ENCODE measurements at regions not wholly inside any gene's neighbourhood (a gene's known extent, or its start where the extent isn't known, plus 50 kb on each side); places are given as distances from the start of the nearest gene placed in this dataset.
"Not testable (repeated sequence)": the region's sequence is repeated elsewhere in the genome, so short reads cannot be mapped to it uniquely, and the experiment has no call there.

GRCh38 chr16:86243571-86244154, 266.7 kb upstream of the FOXF1 start:
- DNase-seq, result no peak

GRCh38 chr16:86244158-86244557, 266.2 kb upstream of the FOXF1 start:
- DNase-seq, result no peak

GRCh38 chr16:86244936-86245335, 265.4 kb upstream of the FOXF1 start:
- no peak for DNase-seq

GRCh38 chr16:86245351-86245750, 265.0 kb upstream of the FOXF1 start:
- DNase-seq, result no peak

- no peak for DNase-seq
These were observed 264.4 kb upstream of the FOXF1 start for GRCh38 chr16:86245895-86246294.

GRCh38 chr16:86248310-86248905, 261.9 kb upstream of the FOXF1 start:
- DNase-seq, result no peak

- DNase-seq, result no peak
These were observed 260.7 kb upstream of the FOXF1 start for GRCh38 chr16:86249631-86250030.

GRCh38 chr16:86251682-86252081, 258.6 kb upstream of the FOXF1 start:
- no peak for DNase-seq

- no peak for DNase-seq
These were observed 257.7 kb upstream of the FOXF1 start for GRCh38 chr16:86252596-86252995.

- no peak for DNase-seq
These were observed 254.4 kb upstream of the FOXF1 start for GRCh38 chr16:86255966-86256365.

- no peak for DNase-seq
These were observed 253.3 kb upstream of the FOXF1 start for GRCh38 chr16:86256995-86257394.

- no peak for DNase-seq
These were observed 252.8 kb upstream of the FOXF1 start for GRCh38 chr16:86257546-86257945.

GRCh38 chr16:86258713-86259112, 251.6 kb upstream of the FOXF1 start:
- DNase-seq, result no peak

- DNase-seq, result no peak
These were observed 250.8 kb upstream of the FOXF1 start for GRCh38 chr16:86259499-86259898.

GRCh38 chr16:86261379-86261778, 248.9 kb upstream of the FOXF1 start:
- no peak for DNase-seq

- not testable (repeated sequence) for DNase-seq
These were observed 242.7 kb upstream of the FOXF1 start for GRCh38 chr16:86267657-86268056.

GRCh38 chr16:86270696-86271095, 239.6 kb upstream of the FOXF1 start:
- DNase-seq, result no peak

GRCh38 chr16:86272744-86273143, 237.6 kb upstream of the FOXF1 start:
- no peak for DNase-seq

GRCh38 chr16:86277221-86277620, 233.1 kb upstream of the FOXF1 start:
- DNase-seq, result no peak

- DNase-seq, result not testable (repeated sequence)
These were observed 232.5 kb upstream of the FOXF1 start for GRCh38 chr16:86277859-86278258.

GRCh38 chr16:86281421-86281820, 228.9 kb upstream of the FOXF1 start:
- no peak for DNase-seq

- no peak for DNase-seq
These were observed 226.4 kb upstream of the FOXF1 start for GRCh38 chr16:86283944-86284343.

GRCh38 chr16:86285421-86285820, 224.9 kb upstream of the FOXF1 start:
- DNase-seq, result no peak

GRCh38 chr16:86285938-86286921, 224.1 kb upstream of the FOXF1 start:
- DNase-seq, result no peak
